WTC11 (cell line): ENCODE measurements at regions not wholly inside any gene's neighbourhood (a gene's known extent, or its start where the extent isn't known, plus 50 kb on each side); places are given as distances from the start of the nearest gene placed in this dataset.

Experiments
- ATF1 ChIP-seq: sonication (generic); formaldehyde crosslinking; IDR thresholded peaks from 2 replicates; pipeline ENCODE4 v1.8.1; 2023; ENCODE audit warnings: mild to moderate bottlenecking, moderate library complexity, missing genetic modification reagents
- CBFB ChIP-seq: sonication (generic); formaldehyde crosslinking; IDR thresholded peaks from 2 replicates; pipeline ENCODE4 v1.8.1; 2022; ENCODE audit warnings: mild to moderate bottlenecking, low read depth, missing genetic modification reagents
- CTCF ChIP-seq: fragments of 200-600 bp; IDR thresholded peaks from 2 replicates; pipeline ENCODE4 v1.8.0; 2022; ENCODE audit warnings: antibody characterized with exemption
- ESRRA ChIP-seq: sonication (generic); formaldehyde crosslinking; IDR thresholded peaks from 2 replicates; pipeline ENCODE4 v1.8.1; 2022; ENCODE audit warnings: mild to moderate bottlenecking, missing genetic modification reagents, borderline replicate concordance
- FOXP4 ChIP-seq: sonication (generic); formaldehyde crosslinking; IDR thresholded peaks from 2 replicates; pipeline ENCODE4 v1.8.0; 2022; ENCODE audit warnings: mild to moderate bottlenecking, missing genetic modification reagents
- GABPB1 ChIP-seq: sonication (generic); formaldehyde crosslinking; IDR thresholded peaks from 2 replicates; pipeline ENCODE4 v1.8.1; 2023; ENCODE audit warnings: mild to moderate bottlenecking, missing genetic modification reagents
- JUN ChIP-seq: sonication (generic); formaldehyde crosslinking; IDR thresholded peaks from 2 replicates; pipeline ENCODE4 v1.8.0; 2023; ENCODE audit warnings: mild to moderate bottlenecking, missing genetic modification reagents
- MAX ChIP-seq: sonication (generic); formaldehyde crosslinking; IDR thresholded peaks from 2 replicates; pipeline ENCODE4 v1.8.0; 2022; ENCODE audit warnings: mild to moderate bottlenecking, missing genetic modification reagents
- NFE2L1 ChIP-seq: sonication (generic); formaldehyde crosslinking; IDR thresholded peaks from 2 replicates; pipeline ENCODE4 v1.8.1; 2023; ENCODE audit warnings: missing genetic modification reagents
- NR1H2 ChIP-seq: sonication (generic); formaldehyde crosslinking; IDR thresholded peaks from 2 replicates; pipeline ENCODE4 v1.9.0; 2021; ENCODE audit warnings: mild to moderate bottlenecking, moderate library complexity, missing genetic modification reagents
- ZNF121 ChIP-seq: sonication (generic); formaldehyde crosslinking; IDR thresholded peaks from 2 replicates; pipeline ENCODE4 v1.8.0; 2023; ENCODE audit warnings: missing genetic modification reagents
- TF ChIP-seq, protein P1 (sequence below): sonication (generic); formaldehyde crosslinking; IDR thresholded peaks from 2 replicates; pipeline ENCODE4 v1.8.1; 2022; ENCODE audit warnings: mild to moderate bottlenecking, moderate library complexity, missing genetic modification reagents
- TF ChIP-seq, protein P2 (sequence below): fragments of 250-450 bp; sonication (Bioruptor Pico); IDR thresholded peaks from 2 replicates; pipeline ENCODE4 v2.1.2; 2022; ENCODE audit warnings: mild to moderate bottlenecking, moderate library complexity
- TF ChIP-seq, protein P3 (sequence below): sonication (generic); formaldehyde crosslinking; conservative IDR thresholded peaks from 2 replicates; pipeline ENCODE4 v1.8.1; 2022; ENCODE audit warnings: mild to moderate bottlenecking, missing genetic modification reagents

DNA sequence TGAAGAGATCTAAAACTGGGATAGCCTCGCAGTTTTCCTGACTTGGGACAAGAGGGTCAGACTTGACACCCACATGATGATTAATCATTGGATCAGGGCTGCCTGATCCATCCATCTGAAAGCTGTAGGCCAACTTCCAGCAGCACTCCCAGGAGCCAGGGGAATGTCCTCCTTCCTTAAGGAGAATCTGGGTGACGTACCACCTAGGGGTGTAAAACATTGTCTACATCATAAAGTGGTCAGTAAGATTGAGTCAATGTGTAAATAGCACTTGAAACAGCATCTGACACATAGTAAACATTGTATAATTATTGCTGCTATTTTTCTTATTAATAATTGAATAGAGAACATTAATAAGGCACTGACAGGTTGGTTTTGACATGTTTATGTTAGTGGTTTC lies 392.8 kb downstream of the JRKL start:
- TF ChIP-seq CTCF, result no peak
- TF ChIP-seq NR1H2 (CRISPR knock-in tag), result no peak
- TF ChIP-seq, protein P1, sequence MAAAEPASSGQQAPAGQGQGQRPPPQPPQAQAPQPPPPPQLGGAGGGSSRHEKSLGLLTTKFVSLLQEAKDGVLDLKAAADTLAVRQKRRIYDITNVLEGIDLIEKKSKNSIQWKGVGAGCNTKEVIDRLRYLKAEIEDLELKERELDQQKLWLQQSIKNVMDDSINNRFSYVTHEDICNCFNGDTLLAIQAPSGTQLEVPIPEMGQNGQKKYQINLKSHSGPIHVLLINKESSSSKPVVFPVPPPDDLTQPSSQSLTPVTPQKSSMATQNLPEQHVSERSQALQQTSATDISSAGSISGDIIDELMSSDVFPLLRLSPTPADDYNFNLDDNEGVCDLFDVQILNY (CRISPR knock-in tag), result no peak
- TF ChIP-seq, protein P2, sequence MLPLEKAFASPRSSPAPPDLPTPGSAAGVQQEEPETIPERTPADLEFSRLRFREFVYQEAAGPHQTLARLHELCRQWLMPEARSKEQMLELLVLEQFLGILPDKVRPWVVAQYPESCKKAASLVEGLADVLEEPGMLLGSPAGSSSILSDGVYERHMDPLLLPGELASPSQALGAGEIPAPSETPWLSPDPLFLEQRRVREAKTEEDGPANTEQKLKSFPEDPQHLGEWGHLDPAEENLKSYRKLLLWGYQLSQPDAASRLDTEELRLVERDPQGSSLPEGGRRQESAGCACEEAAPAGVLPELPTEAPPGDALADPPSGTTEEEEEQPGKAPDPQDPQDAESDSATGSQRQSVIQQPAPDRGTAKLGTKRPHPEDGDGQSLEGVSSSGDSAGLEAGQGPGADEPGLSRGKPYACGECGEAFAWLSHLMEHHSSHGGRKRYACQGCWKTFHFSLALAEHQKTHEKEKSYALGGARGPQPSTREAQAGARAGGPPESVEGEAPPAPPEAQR (CRISPR knock-in tag), result no peak
- TF ChIP-seq FOXP4 (CRISPR knock-in tag), result no peak
- TF ChIP-seq CBFB (CRISPR knock-in tag), result no peak
- no peak for TF ChIP-seq ESRRA (CRISPR knock-in tag)
- no peak for TF ChIP-seq JUN (CRISPR knock-in tag)
- TF ChIP-seq, protein P3, sequence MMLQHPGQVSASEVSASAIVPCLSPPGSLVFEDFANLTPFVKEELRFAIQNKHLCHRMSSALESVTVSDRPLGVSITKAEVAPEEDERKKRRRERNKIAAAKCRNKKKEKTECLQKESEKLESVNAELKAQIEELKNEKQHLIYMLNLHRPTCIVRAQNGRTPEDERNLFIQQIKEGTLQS, result no peak
- no peak for TF ChIP-seq GABPB1 (CRISPR knock-in tag)
- no peak for TF ChIP-seq ATF1 (CRISPR knock-in tag)
- no peak for TF ChIP-seq NFE2L1
- no peak for TF ChIP-seq MAX (CRISPR knock-in tag)
- TF ChIP-seq ZNF121 (CRISPR knock-in tag), result no peak
